ENCODE measurements at regions not wholly inside any gene's neighbourhood (a gene's known extent, or its start where the extent isn't known, plus 50 kb on each side); places are given as distances from the start of the nearest gene placed in this dataset.

GRCh38 chr6:23181356-23182110 lies 612.2 kb downstream of the HDGFL1 start:
- Histone ChIP-seq H3K4me2 (no peak overlapping the region), H3K9me2 (ENCODE audit: insufficient read depth) (no peaks in the 10 kb centered on the region), H3K36me3 (ENCODE audit: low read depth) (no peaks in the 10 kb centered on the region), H3K27ac (no peak overlapping the region), H2AFZ (peak overlapping the region; percentile 16; the same call in 1 of the 2 replicates), H3K4me1 (replicated peaks; ENCODE audit: insufficient read depth) (no peaks in the 10 kb centered on the region), H3K79me2 (ENCODE audit: low read depth) (no peaks in the 10 kb centered on the region), H3K27me3 (ENCODE audit: insufficient read depth, low read depth) (no peaks in the 10 kb centered on the region), H3F3A (ENCODE audit: insufficient read depth, low read depth) (no peaks in the 10 kb centered on the region), H3K4me3 (no peak overlapping the region), H3K9me3 (ENCODE audit: insufficient read depth, low read depth) (no peaks in the 10 kb centered on the region), H4K20me1 (ENCODE audit: insufficient read depth) (no peaks in the 10 kb centered on the region)
- POLR2A ChIA-PET (ENCODE audit: unreplicated experiment) = no interaction called here
- CTCF ChIA-PET = no interaction called here
- TF ChIP-seq EZH2 (IDR thresholded peaks at IDR 0.05; ENCODE audit: low read depth) (no peak), CTCF (conservative IDR thresholded peaks at IDR 0.05) (no peak)
- no TSS peak for BruUV-seq (replicated peaks)
- DNase-seq = no peak
- intact Hi-C loops (cut with micrococcal nuclease; ENCODE audit: unreplicated experiment) = no loop called here

- H3K9me3 ChIP-seq (ENCODE audit: insufficient read depth, low read depth) = no peaks in the 10 kb centered on the region
- no peak overlapping the region for H3K27ac ChIP-seq
- H4K20me1 ChIP-seq (ENCODE audit: insufficient read depth) = no peaks in the 10 kb centered on the region
- POLR2A ChIA-PET (ENCODE audit: unreplicated experiment) = no interaction called here
- no peaks in the 10 kb centered on the region for H3K79me2 ChIP-seq (ENCODE audit: low read depth)
- no peaks in the 10 kb centered on the region for H3K36me3 ChIP-seq (ENCODE audit: low read depth)
- no peak overlapping the region for H2AFZ ChIP-seq
- no peaks in the 10 kb centered on the region for H3K9me2 ChIP-seq (ENCODE audit: insufficient read depth)
- no peaks in the 10 kb centered on the region for H3F3A ChIP-seq (ENCODE audit: insufficient read depth, low read depth)
- intact Hi-C loops (cut with micrococcal nuclease; ENCODE audit: unreplicated experiment) = no loop called here
- no TSS peak for BruUV-seq (replicated peaks)
- H3K4me3 ChIP-seq = no peak overlapping the region
- CTCF ChIA-PET = no interaction called here
- no peak for DNase-seq
- H3K4me2 ChIP-seq = no peak overlapping the region
- no peaks in the 10 kb centered on the region for H3K4me1 ChIP-seq (replicated peaks; ENCODE audit: insufficient read depth)
- no peaks in the 10 kb centered on the region for H3K27me3 ChIP-seq (ENCODE audit: insufficient read depth, low read depth)
- TF ChIP-seq EZH2 (IDR thresholded peaks at IDR 0.05; ENCODE audit: low read depth) = no peak
- TF ChIP-seq CTCF (conservative IDR thresholded peaks at IDR 0.05) = no peak
Measured at GRCh38 chr6:23183846-23184245, 614.5 kb downstream of the HDGFL1 start.

- no peaks in the 10 kb centered on the region for H3K79me2 ChIP-seq (ENCODE audit: low read depth)
- no peaks in the 10 kb centered on the region for H3K9me2 ChIP-seq (ENCODE audit: insufficient read depth)
- no peak overlapping the region for H3K4me3 ChIP-seq
- no peak overlapping the region for H3K27ac ChIP-seq
- H3K36me3 ChIP-seq (ENCODE audit: low read depth) = no peaks in the 10 kb centered on the region
- ChIA-PET CTCF (no interaction called here), POLR2A (ENCODE audit: unreplicated experiment) (no interaction called here)
- TF ChIP-seq EZH2 (IDR thresholded peaks at IDR 0.05; ENCODE audit: low read depth) = no peak
- no peak for TF ChIP-seq CTCF (conservative IDR thresholded peaks at IDR 0.05)
- no peaks in the 10 kb centered on the region for H3K9me3 ChIP-seq (ENCODE audit: insufficient read depth, low read depth)
- no peaks in the 10 kb centered on the region for H3K27me3 ChIP-seq (ENCODE audit: insufficient read depth, low read depth)
- H3F3A ChIP-seq (ENCODE audit: insufficient read depth, low read depth) = no peaks in the 10 kb centered on the region
- no peak overlapping the region for H3K4me2 ChIP-seq
- H2AFZ ChIP-seq = no peak overlapping the region
- no TSS peak for BruUV-seq (replicated peaks)
- DNase-seq = no peak
- no peaks in the 10 kb centered on the region for H4K20me1 ChIP-seq (ENCODE audit: insufficient read depth)
- H3K4me1 ChIP-seq (replicated peaks; ENCODE audit: insufficient read depth) = no peaks in the 10 kb centered on the region
- intact Hi-C loops (cut with micrococcal nuclease; ENCODE audit: unreplicated experiment) = no loop called here
Measured at GRCh38 chr6:23184351-23184750, 615.0 kb downstream of the HDGFL1 start.
